Daoy (cell line): ENCODE measurements at regions not wholly inside any gene's neighbourhood (a gene's known extent, or its start where the extent isn't known, plus 50 kb on each side); places are given as distances from the start of the nearest gene placed in this dataset.
"Not testable (repeated sequence)": the region's sequence is repeated elsewhere in the genome, so short reads cannot be mapped to it uniquely, and the experiment has no call there.

Source experiments
- DNase-seq: peaks from one replicate; pipeline ENCODE4 v3.0.0-alpha.2; 2015; ENCODE audit warnings: low read depth

DNA sequence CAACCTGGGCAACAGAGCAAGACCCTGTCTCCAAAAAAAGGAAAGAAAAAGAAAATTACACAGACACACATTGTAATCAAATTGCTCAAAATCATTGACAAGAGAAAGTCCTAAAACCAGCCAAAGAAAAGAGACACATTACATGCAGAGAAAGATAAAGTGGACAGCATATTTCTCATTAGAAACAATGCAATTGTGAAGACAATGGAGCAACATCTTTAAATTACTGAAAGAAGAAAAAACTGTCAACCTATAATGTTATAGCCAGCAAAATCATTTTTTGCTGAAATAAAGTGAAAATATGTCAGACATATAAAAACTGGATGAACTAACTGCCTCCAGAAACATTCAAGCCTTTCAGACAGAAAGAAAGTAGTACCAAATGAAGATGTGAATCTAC lies 120.6 kb downstream of the TMEM167A start:
- DNase-seq = no peak

GRCh38 chr5:82952326-82952725 lies 124.9 kb downstream of the TMEM167A start:
- peak; percentile 22 for DNase-seq

- DNase-seq = not testable (repeated sequence)
These were observed 132.9 kb downstream of the TMEM167A start for GRCh38 chr5:82944267-82944666.

DNA sequence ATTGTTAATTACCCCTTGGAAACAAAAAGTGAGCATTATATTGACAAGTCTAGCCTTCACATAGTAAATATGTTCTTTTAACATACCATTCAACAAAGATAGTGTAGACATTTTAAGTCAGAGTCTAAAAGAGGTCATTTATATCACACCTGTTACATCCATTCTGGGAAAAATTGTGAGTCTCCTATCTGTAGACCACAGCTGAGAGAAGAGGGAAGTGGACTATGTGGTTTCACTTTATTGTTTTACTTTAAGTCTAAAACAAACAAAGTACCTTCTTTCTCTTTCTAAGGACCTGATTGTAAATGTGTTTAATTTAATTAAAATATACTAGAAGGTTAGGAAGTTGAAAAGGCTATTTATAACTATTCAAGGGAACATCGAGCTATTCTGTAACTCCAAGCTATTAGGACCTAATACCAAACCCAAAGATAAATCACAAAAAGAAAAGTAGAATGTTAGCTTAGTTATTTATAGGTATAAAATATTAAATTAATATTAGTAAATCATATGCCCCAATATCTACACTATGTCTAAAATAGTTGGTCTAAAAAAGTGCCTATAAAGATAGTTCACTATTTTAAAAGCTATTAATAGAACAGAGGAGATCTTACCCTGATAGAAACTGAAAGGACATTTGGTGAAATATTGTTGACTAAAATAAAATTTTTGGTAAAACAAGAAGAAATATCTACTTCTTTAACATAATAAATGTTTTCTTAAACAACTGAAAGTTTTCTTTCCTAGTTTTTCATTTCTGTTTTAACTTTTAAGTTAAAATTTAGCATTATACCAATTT lies 134.9 kb downstream of the TMEM167A start:
- DNase-seq = no peak

DNA sequence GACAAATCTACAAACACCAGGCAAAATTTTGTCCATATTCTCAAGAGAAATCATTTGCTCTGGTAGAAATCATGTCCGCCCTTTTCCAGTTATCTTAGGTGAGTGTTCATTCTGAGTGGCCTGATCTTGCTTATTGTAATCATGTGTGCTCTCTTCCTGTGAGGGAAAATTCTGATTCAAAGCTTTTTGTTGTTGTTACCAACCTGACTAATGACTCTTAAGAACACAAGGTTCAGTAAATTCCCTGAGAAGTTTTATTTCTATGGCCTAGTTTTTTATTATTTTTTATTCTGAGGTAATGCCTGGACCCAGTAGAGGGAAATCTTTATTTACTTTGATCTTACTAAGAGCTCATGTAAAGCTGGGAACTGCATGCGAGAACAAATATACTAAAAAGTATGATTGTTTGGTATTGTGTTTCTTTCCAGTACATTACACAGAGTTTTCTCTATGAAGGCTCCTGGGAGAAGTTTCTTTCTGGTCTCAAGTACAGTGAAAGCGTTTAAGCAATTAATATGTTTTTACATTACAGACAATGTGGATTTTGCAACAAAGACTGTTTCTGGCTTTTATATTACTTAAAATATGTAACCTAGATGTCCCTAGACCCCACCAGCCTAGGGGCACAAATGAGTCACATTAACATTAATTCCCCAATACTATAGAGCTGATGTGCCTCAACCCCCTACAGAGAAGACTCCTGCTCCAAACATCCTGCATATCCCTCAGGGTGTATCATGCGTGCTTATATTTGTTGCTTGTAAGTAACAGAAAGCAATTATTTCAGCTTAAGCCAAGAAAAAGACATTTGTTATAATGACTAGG lies 138.1 kb downstream of the TMEM167A start:
- no peak for DNase-seq

GRCh38 chr5:82932473-82933220 lies 144.5 kb downstream of the TMEM167A start:
- not testable (repeated sequence) for DNase-seq

- DNase-seq = peak; percentile 13
These were observed 146.1 kb downstream of the TMEM167A start for GRCh38 chr5:82931110-82931509.

- DNase-seq = no peak
These were observed 152.2 kb downstream of the TMEM167A start for GRCh38 chr5:82925061-82925411.

DNA sequence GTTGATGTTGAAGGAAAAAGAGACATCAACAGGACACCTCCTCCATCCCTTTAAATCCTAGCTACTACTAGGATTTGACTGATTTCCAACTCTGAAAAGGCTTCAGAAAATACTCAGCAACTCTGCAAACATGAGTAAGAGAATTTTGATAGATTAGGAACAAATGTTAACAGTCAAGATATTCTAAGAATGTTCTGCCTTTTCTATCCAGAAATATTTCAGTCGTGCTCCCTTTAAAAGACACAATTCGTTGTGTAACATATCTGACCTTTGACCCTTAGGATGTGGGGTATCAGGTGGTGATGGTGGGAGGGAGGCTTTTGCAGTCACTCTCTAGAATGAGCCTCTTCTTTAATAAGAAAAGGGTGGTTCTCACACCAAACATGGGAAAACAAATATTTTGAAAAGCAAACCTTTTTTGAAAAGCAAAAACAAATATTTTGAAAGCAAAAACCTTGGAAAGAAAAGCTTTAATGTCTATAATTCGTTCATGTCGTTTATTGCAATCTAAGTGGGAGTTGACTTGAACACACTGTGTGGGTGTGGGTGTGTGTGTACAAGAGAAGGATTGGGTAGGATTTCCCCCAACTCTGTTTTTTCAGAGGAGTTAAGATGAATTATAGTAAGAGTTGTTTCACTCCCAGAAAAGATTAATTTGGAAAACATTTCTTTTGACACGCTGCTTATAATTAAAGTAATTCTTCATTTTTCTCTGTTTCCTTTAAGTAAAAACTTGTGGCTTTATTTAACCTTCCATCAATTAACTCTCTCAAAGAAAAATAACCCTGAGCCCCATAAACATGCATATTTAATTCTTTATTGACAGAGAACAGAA lies 152.8 kb downstream of the TMEM167A start:
- DNase-seq = no peak

- no peak for DNase-seq
These were observed 155.0 kb downstream of the TMEM167A start for GRCh38 chr5:82922086-82922734.

- DNase-seq = no peak
These were observed 158.7 kb downstream of the TMEM167A start for GRCh38 chr5:82918311-82919031.

GRCh38 chr5:82917584-82917983 lies 159.6 kb downstream of the TMEM167A start:
- DNase-seq = no peak

DNA sequence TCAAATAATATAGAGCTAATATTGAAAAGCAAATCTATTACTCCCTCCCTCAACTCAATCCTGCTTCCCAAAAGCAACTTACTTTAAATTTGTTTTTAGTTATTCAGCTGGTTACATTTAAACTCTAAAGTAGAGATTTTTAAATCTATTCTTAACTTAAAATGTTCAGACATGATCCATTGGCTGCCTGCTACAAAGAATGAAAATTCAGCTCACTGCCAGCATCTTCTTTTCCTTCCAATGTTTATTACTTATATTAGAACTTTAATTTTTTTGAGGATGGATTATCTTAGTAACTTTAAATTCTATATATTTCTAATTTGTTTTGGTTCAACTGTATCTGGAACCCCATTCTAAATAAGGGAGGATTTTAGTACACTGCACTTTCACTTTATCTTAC lies 163.2 kb downstream of the TMEM167A start:
- no peak for DNase-seq

DNA sequence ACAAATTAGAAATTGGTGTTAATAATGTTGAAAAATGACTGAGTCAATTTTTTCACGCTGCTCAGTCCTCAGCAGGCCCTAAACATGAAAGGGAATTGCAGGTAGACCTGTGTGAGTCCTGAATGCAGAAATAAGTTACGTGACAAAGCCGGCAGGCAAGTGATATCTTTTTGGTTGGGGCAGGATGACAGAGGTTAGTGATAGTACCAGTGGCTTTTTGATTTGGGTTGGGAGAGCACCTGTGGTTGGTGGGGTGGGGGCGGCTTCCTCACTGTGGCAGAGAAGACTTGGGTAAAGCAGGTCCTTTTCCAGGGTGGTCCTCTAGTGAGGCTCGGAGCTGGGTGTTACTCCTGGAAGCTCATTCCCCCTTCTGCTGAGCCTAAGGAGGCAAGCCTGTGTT lies 164.7 kb downstream of the TMEM167A start:
- DNase-seq = no peak

- DNase-seq = no peak
These were observed 165.3 kb downstream of the TMEM167A start for GRCh38 chr5:82911910-82912309.

- DNase-seq = no peak
These were observed 166.3 kb downstream of the TMEM167A start for GRCh38 chr5:82910905-82911304.

GRCh38 chr5:82910491-82910890 lies 166.7 kb downstream of the TMEM167A start:
- no peak for DNase-seq

GRCh38 chr5:82909771-82910170 lies 167.4 kb downstream of the TMEM167A start:
- no peak for DNase-seq

DNA sequence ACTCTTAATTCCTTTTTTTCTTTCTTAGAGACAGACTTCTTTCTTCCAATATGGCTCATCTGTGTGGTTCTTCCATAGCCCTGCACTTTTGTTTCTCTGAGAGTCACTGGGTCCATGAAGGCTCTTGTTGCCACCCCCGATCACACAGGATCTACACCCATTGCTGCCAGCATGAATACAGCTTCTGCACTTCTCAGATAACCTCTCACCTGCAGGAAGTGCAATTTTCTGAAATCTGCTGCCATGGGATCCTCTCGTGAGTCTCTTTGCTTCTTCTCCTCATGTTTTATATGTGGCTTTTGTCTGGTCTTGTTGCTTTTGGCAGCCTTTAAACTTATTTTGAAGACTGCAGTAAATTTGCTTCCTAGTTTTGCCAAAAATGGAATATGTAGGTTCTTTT lies 171.2 kb downstream of the TMEM167A start:
- DNase-seq = no peak

DNA sequence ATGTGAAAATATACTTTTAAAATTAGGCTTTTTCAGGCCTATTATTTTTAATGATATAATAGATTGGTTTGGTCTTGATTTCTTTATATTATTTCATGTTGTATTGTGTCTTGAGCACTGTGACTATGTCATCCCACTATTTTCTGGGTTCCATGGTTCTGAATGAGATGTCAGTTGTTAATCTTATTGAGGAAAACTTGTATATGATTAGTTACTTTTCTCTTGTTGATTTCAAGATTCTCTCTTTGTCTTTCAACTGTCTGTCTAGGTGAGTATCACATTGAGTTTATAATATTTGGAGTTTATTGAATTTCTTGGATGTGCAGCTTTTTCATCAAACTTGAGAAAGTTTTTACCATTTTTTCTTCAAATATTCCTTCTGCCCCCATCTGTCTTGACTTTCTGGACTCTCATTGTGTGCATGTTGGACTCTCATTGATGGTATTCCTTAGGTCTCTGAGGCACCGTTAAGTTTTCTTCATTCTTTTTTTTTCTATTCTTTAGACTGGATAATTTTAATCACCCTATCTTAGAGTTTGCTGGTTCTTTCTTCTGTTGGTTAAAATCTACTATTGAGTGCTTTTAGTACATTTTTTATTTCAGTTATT lies 175.8 kb downstream of the TMEM167A start:
- no peak for DNase-seq
